GM19468 (cell line): ENCODE measurements at regions not wholly inside any gene's neighbourhood (a gene's known extent, or its start where the extent isn't known, plus 50 kb on each side); places are given as distances from the start of the nearest gene placed in this dataset.
"Not testable (repeated sequence)": the region's sequence is repeated elsewhere in the genome, so short reads cannot be mapped to it uniquely, and the experiment has no call there.

Source experiments
- ATAC-seq: cut with Tn5 transposase; IDR thresholded peaks from one replicate; pipeline ENCODE4 v1.9.1; 2021; ENCODE audit warnings: mild to moderate bottlenecking, moderate library complexity, moderate number of reproducible peaks; ENCODE audit not compliant: unreplicated experiment; ENCODE audit errors: extremely low read depth

GRCh38 chr20:50322703-50323131, 132.1 kb downstream of the CEBPB start:
- ATAC-seq = no peak

DNA sequence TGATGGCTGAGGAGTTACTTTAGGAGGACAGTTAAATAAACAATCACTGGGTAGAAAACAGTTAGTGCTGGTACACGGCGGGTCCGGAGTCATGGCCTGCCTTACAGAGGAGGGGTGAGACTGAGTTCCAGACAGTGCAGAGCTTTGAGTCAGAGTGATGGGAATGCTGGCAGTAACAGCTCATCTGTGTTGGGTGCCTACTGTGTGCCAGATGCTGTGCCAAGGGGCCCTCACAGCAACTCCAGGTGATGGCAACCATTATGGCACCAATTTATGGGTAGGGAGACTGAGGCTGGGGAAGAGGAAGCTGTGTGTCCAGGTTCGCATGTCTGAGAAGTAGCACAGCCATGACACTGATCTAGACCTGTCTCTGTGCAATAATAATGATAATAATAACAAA, 132.6 kb downstream of the CEBPB start:
- ATAC-seq = no peak

DNA sequence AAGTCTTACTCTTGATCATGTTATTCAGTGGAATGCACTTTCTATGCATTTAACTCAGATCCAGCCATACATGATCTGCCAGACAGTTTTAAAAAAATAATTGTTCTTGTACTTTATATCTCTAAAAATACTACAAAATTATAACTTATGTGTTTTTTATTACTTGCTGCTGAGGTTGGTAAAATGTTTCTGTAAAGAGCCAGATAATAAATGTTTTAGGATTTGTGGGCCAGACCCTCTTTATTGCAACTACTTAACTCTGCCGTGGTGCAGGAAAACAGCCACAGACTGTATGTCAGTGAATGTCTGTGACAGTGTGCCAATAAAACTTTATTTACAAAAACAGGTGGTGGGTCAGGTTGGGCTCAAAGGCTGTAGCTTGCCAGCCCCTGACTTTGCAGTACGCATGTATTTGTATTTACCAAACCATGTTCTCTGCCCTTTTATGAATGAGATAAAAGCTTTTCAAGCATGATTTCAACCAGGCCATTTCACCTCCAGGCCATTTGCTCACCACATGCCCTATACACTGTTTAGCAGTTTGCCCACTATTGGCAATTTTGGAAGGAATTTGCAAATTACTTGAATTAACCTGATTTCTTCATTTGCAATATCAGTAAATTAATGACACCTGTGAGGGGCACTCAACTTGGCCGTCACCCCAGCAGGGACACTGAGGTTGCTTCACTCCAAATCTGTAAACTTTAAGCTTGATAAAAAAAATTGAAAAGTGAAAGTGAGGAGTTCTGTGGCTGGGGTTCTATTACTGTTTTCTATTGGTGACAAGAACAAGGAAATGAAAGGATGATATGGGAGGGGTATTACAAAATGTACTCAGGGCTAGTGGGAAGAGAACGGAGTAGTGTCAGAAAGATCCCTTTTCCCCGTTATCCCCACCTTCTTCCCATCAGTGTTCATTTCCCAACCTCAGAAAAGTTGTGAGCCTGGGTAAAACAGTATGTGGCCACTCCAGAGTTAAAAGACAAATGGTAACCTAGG, 133.4 kb downstream of the CEBPB start:
- no peak for ATAC-seq

- ATAC-seq = no peak
Observed at GRCh38 chr20:50325215-50325614, 134.6 kb downstream of the CEBPB start.

GRCh38 chr20:50325651-50326050, 135.0 kb downstream of the CEBPB start:
- no peak for ATAC-seq

- no peak for ATAC-seq
Observed at GRCh38 chr20:50327666-50328065, 137.0 kb downstream of the CEBPB start.

GRCh38 chr20:50328222-50328979, 137.8 kb downstream of the CEBPB start:
- ATAC-seq = no peak

DNA sequence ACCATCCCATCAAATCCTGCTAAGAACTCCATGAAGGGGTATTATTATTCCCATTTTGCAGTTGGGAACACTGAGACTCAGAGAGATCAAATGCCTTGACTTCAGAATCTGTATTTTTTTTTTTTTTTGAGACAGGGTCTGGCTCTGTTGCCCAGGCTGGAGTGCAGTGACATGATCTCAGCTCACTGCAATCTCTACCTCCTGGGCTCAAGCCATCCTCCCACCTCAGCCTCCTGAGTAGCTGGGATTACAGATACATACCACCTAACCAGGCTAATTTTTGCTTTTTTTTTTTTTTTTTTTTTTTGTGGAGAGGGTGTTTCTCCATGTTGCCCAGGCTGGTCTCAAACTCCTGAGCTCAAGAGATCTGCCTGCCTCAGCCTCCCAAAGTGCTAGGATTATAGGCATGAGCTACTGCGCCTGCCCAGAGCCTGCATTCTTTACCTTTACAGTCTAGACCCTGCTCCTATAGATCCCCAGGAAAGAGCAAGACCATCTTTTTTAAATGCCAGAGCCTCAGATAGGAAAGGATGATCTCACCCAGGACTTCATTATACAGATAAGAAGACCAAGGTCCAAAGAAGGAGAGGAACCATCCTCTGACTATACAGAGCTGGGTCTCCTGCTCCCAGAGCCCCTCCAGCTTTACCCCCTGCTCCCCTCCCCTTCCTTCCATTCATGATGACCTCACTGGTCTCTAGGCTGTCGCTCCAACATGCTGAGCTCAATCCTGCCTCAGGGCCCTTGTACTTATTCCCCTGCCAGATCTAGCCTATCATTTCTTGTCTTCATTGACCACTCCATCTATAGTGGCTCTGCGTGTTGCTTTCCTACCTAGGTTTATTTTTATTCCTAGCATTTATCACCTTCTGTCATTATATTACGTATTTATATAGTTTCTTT, 138.6 kb downstream of the CEBPB start:
- no peak for ATAC-seq

DNA sequence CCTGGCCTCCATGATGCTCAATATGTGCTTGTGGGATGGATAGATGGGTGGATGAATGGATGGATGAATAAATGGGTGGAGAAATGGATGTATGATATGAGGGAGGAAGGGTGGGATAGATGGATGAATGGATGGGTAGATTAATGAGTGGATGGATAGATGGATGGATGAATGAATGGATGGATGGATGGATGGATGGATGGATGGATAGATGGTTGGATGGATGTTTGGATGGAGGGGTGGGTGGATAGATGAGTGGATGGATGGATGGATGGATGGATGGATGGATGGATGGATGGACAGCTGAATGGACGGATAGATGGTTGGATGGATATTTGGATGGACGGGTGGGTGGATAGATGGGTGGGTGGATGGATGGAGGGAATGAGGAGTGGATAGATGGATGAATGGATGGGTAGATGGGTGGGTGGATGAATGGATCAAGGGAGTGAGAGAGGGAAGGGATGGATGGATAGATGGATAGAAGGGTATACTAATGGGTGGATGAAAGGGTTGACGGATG, 139.4 kb downstream of the CEBPB start:
- ATAC-seq = no peak

DNA sequence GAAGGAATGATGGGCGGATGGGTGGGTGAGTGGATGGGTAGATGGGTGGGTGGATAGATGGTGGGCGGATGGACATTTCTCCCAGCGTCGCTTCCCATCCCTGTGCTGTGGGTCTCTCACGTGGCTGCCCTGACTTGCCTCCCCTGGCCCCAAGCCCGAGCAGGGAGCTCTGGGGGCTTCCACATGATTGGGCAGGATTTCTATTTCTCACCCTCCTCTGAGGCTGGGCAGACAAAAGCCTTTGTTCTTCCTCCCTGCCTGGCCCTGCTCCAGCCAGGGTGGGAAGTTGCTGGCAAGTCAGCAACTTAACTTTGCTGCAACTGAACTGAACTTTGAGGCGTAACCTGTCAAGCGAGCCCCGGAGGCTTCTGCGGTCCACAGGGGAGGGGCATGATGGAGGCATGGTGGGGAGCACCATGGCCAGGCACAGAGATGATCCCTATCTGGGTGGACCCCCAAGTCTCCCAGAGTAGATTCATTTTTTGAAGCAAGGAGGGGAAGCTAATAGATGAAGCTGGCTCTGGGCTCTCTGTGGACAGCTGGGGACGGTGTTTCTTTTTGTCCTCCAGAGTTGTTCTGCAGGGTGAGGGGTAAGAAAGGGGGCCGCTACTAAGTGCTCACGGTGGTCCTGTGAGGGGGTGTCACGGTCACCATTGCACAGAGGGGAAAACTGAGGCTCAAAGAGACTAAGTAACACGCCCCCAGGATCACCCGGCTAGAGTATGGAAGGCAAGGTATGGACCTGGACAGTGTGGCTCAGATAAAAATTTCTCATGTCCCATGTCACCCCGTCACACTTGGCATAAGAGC, 140.1 kb downstream of the CEBPB start:
- ATAC-seq = no peak

GRCh38 chr20:50331469-50332363, 141.1 kb downstream of the CEBPB start:
- no peak for ATAC-seq

GRCh38 chr20:50332491-50332980, 141.9 kb downstream of the CEBPB start:
- no peak for ATAC-seq

DNA sequence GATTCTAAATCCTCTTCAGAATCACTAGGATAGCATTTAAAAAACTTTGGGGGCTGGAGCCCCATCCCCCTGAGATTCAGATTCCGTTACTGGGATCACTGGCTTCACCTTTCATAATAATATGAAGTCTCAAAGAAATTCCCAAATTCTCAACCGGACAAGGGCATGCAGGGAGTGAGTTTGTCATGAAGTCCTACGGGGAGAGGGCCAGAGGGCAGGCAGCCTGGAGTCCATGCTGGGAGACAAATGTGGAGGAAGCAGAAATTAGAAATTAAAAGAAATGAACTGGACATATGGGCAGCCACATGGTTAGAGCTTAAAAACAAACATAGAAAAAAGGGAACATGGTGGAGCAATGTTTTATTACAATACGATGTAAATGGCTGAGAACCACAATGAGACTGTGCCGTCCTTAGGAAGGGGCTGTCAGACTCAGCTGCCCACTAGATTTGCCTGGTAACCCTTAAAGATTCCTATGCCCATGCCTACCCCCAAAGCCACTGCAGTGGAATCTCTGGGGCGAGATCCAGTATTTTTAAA, 142.6 kb downstream of the CEBPB start:
- ATAC-seq = no peak

DNA sequence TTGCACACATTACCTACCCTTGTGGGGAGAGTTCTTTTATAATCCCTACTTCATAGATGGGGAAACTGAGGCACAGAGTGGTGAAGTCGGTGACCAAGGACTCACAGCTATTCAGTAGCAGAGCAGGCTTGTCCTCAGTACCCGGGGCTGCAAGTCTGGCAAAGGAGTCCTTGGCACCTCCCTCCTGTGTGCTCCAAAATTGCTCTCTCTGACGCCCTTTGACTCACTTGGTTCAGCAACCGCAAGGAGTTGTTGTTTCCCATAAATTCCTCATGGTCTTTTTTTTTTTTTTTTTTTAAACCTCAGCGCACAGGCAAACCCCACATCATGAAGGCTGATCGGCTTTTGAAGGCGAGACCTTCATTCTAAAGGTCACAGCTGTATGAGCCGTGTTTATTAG, 143.2 kb downstream of the CEBPB start:
- no peak for ATAC-seq

DNA sequence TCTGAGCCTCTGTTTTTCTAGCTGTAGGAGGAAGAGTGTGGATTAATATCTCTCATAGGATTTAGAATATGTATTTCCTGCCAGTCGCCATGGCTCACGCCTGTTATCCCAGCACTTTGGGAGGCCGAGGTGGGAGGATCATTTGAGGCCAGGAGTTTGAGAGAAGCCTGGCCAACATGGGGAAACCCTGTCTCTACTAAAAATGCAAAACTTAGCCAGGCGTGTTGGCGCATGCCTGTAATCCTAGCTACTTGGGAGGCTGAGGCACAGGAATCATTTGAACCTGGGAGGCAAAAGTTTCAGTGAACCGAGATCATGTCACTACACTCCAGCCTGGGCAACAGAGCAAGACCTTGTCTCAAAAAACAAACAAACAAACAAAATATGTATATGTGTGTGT, 143.9 kb downstream of the CEBPB start:
- ATAC-seq = not testable (repeated sequence)

DNA sequence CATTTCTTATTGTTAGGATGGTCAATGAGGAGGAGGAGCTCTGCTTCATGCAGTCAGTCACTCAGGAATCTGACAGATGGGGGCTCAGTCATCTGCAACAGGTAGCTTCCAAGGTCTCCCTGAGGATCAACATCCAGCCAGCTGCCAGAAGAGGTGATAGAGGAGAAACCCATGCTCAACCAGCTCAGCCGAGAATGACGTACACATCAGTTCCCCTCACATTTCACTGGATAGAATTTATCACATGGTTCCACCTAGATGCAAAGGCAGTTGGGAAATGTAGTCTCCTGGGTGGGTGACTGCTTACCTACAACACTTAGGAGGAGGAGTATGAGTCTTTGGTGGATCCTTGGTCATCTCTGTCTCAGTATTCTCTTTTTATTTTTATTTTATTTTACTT, 144.5 kb downstream of the CEBPB start:
- no peak for ATAC-seq

DNA sequence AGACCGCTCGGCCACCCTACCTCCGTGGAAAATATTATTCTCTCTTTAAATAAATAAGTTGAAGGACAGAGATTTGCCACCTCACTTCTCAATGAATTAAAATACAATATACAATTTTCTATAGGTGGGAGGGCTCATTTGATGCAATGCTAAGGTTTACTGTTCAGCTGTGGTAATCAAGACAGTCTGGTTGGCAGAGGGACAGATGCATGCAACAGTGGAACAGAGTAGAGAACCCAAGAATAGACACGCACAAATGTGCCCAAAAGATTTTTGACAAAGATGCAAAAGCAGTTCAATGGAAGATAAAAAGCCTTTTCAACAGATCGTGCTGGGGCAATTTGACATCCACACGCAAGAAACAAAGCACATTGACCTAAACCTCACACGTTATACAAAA, 145.2 kb downstream of the CEBPB start:
- no peak for ATAC-seq

- no peak for ATAC-seq
Observed at GRCh38 chr20:50336661-50337060, 146.0 kb downstream of the CEBPB start.
